H1 (cell line): ENCODE measurements at regions not wholly inside any gene's neighbourhood (a gene's known extent, or its start where the extent isn't known, plus 50 kb on each side); places are given as distances from the start of the nearest gene placed in this dataset.

Experiments
- CHD7 ChIP-seq: fragments of 300-600 bp; sonication (generic); IDR thresholded peaks from 2 replicates; pipeline ENCODE4 v1.7.1; 2012; ENCODE audit warnings: low read length, moderate library complexity, mild to moderate bottlenecking, inconsistent platforms; ENCODE audit not compliant: insufficient replicate concordance
- E2F6 ChIP-seq: IDR thresholded peaks from 2 replicates; pipeline ENCODE4 v1.6.1; 2012; ENCODE audit warnings: inconsistent platforms
- POLR2AphosphoS5 ChIP-seq: IDR thresholded peaks from 2 replicates; pipeline ENCODE4 v1.6.1; 2011; ENCODE audit warnings: low read depth, low read length
- SUZ12 ChIP-seq: fragments of 200-600 bp; sonication (generic); IDR thresholded peaks from 2 replicates; pipeline ENCODE4 v1.6.1; 2012; ENCODE audit warnings: mild to moderate bottlenecking, inconsistent platforms, low read length, moderate library complexity, mixed read lengths

- TF ChIP-seq CHD7 = no peak
- no peak for TF ChIP-seq SUZ12
- no peak for TF ChIP-seq E2F6
- no peak for TF ChIP-seq POLR2AphosphoS5
Observed at GRCh38 chr13:91079176-91079575, 268.3 kb upstream of the MIR17HG start (continued).
